LNCAP (cell line): ENCODE measurements at regions not wholly inside any gene's neighbourhood (a gene's known extent, or its start where the extent isn't known, plus 50 kb on each side); places are given as distances from the start of the nearest gene placed in this dataset.

Source experiments
- TF ChIP-seq, protein P1 (sequence below): fragments of 450-650 bp; IDR thresholded peaks from 2 replicates; pipeline ENCODE4 v1.5.1; 2017; ENCODE audit warnings: mild to moderate bottlenecking

DNA sequence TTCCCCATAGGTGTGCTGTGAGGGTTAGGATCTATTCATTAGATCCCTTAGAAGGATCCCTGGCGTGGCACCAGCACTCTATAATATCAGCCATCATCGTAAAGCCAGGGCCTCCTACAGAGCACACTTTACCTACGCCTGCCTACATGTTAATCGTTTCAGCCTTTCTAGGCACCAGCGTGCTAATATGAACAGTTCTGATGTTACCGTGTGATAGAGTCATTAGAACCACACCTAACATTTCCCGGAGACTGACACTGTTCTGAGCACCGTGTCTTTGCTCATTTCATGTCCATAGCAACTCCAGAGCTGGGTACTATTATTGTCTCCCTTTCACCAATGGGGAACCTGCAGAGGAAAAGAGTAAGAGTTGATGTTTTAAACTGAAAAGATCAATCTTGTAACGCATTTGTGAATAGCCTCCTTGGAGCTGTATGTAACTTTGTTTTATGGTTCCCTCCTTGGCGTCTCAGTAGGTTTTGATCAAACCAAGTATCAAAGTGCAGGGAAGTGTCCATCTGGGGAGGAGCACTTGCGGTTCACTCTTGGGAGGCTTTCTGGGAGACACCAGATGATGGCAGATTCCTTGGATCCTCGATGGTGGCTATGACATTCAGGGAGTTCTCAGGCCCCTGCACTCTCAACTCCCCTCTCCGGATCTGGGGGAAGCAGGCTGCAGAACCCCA lies 73.8 kb upstream of the KCNG1 start:
- TF ChIP-seq, protein P1, sequence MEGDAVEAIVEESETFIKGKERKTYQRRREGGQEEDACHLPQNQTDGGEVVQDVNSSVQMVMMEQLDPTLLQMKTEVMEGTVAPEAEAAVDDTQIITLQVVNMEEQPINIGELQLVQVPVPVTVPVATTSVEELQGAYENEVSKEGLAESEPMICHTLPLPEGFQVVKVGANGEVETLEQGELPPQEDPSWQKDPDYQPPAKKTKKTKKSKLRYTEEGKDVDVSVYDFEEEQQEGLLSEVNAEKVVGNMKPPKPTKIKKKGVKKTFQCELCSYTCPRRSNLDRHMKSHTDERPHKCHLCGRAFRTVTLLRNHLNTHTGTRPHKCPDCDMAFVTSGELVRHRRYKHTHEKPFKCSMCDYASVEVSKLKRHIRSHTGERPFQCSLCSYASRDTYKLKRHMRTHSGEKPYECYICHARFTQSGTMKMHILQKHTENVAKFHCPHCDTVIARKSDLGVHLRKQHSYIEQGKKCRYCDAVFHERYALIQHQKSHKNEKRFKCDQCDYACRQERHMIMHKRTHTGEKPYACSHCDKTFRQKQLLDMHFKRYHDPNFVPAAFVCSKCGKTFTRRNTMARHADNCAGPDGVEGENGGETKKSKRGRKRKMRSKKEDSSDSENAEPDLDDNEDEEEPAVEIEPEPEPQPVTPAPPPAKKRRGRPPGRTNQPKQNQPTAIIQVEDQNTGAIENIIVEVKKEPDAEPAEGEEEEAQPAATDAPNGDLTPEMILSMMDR: no peak

DNA sequence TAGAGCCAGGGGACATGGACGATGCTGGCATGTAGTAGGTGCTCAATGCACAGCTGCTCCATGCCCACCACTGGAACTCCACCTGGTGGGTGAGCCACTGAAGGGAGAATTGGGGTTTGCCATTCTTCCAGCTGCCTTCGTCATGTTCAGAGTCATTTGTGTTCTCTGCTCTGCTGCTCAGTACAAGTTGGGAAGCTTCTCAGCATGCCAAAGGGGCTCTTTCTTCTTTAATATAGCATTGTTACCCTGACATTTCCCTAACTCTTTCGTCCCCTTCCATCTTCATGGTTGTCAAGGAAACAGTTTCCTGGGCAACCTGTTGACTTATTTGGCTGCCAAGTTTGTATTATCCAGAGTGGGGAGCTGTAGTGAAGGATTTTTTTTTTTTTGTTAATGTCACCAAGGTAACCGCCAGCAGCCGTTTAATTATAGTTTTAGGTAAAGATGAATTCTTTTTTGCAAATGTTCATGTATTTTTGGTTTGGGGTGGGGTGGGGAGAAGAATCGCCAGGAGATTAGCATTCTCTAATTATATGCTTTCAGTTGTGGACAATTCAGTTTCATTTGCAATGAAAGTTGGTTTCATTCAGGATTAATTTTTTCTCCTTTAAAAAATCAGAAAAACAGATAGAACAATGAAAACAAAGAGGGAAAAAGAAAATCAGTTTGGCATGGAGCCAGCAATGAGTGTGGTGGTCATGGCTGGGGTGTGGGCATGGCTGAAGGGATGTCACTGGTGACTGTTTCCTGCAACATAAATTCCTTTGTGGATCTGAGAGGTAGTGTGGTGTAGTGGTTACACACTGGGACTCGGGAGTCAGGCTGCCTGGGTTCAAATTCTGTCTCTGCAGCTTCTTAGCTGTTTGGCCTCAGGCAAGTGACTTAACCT lies 73.0 kb upstream of the KCNG1 start:
- TF ChIP-seq, protein P1: no peak

DNA sequence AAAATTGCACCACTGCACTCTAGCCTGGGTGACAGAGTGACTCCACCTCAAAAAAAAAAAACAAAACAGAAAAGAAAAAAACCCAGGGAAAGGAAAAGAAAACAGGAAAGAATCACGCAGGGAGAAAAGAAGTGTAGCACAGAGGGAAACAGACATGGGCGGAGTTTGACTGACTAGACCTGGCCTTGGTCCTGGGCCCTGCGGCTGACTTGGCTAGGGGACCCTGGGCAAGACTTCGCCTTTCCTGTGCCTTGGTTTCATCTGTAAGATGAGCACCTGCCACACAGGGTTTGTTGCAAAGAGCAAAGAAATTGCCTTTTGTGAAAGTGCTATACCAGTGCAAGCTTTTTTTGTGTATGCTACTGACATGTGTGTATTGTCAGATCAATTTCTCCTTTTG lies 71.3 kb upstream of the KCNG1 start:
- TF ChIP-seq, protein P1: no peak

DNA sequence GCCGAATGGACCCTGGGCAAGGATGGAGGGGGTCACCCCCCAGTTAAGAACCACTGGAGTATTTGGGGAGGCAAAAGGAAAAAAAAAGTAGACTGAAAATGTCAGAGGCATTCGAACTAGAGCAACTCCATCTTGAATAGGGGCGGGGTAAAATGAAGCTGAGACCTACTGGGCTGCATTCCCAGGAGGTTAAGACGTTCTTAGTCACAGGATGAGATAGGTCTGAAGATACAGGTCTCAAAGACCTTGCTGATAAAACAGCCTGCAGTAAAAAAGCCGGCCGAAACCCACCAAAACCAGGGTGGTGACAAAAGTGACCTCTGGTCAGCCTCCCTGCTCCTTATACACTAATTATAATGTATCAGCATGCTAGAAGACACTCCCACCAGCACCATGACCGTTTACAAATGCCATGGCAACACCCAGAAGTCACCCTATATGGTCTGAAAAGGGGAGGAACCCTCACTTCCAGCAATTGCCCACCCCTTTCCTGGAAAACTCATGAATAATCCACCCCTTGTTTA lies 70.4 kb upstream of the KCNG1 start:
- TF ChIP-seq, protein P1: no peak

DNA sequence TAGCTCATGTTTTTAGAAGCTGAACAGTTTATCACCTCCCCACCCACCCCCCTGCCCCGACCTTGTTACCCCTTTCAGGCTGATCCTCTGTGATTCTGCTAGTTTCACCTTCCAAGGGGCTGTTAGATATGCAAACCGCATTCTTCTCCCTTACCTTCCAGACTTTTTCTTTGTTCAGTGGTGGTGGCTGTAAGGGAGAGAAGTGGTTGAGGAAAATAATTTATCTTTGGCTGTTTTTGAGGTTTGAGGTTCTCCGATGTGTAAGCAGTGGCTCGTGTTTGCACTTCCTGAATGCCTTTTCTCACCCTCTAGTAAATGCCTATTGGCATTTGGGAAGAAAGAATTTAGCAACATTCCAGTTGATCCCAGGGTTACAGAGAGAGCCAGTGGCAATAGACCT lies 69.4 kb upstream of the KCNG1 start:
- TF ChIP-seq, protein P1: no peak

DNA sequence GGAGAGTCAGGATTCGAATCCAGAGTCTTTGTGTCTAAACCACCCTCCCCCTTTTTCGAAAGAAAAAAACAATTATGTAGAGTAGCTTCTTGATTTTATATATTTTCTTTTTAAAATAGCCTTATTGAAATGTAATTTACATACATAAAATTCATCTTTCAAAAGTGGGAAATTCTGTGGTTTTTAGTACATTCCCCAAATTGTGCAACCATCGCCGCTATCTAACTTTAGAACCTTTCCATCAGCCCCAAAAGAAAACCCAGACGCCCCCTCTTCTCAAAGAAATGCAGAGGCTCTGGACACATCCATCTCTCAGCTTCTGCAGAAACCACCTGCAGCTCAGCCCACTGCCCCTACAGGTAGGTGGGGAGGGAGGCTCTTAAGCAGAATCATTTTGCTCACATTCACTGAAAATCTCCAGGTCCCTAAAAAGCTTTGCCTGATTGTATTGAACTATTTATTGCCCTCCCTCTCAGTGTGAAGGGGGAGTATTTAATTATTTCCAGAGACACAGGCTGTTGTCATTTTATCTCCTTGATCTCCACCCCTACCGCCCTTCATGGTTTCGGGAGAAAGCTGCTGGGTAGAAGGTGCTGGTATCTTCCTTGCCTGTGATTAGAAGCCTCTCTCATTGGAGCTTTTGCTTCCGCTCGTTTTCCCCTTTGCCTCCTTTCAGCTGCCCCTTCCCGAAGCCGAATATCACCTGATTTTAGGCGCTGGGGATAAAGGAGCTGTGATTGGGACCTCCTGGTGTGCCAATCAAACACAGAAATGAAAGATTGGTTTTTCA lies 68.7 kb upstream of the KCNG1 start:
- TF ChIP-seq, protein P1: no peak

DNA sequence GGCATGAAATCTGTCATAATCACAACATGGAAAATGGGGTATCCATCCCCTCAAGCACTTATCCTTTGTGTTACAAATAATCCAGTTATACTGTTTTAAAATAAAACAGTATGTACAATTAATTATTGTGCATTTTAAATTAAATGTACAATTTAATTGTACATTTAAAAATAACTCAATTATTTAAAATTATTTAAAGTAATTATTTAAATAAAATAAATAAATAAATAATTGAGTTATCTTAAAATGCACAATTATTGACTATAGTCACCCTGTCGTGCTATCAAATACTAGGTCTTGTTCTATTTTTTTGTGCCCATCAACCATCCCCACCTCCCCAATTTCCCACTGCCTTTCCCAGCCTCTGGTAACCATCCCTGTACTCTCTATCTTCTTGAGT lies 66.9 kb upstream of the KCNG1 start:
- TF ChIP-seq, protein P1: no peak
